K562 (cell line): ENCODE measurements at regions not wholly inside any gene's neighbourhood (a gene's known extent, or its start where the extent isn't known, plus 50 kb on each side); places are given as distances from the start of the nearest gene placed in this dataset.

Experiments used
- CAMTA2 ChIP-seq: fragments of 250-450 bp; sonication (Bioruptor Pico); conservative IDR thresholded peaks from 2 replicates; pipeline ENCODE4 v1.5.1; 2022
- FOSL1 ChIP-seq: fragments of 200-800 bp; sonication (Bioruptor generic); conservative IDR thresholded peaks from 2 replicates; pipeline ENCODE4 v1.6.1; 2016; ENCODE audit warnings: missing genetic modification characterization, missing compliant biosample characterization
- TF ChIP-seq, protein P1 (sequence below): sonication (generic); formaldehyde crosslinking; IDR thresholded peaks from 2 replicates; pipeline ENCODE4 v1.8.1; 2023; ENCODE audit warnings: mild to moderate bottlenecking, missing genetic modification reagents
- TF ChIP-seq, protein P2 (sequence below), 3 experiments: IDR thresholded peaks in 2 of 3; conservative IDR thresholded peaks in 1 of 3; 2 replicates each; pipeline ENCODE4 v1.5.1; 2011 to 2012; ENCODE audit warnings: low read length in 3 of 3, mild to moderate bottlenecking in 3 of 3, control low read depth in 2 of 3, improper control_type of control experiment in 1 of 3, inconsistent platforms in 1 of 3, low read depth in 1 of 3, mixed read lengths in 1 of 3, moderate library complexity in 1 of 3; ENCODE audit not compliant: insufficient read depth in 2 of 3

DNA sequence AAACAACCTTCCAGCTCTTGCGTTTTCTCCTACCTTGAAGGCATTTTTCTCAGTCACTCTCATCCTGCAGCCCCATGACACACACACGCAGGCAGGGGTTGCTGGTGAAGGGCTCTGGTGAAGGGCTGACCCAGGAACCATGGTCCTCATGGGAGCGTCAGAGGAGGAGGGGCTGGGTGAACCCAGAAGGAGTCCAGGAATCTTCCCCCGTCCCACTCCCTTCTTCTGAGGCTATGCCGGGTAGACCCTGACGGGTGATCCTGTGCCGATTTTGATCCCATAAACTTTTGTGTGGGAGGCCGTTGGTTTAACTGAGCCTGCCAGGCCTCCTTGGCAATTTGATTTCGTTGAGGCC lies 278.4 kb upstream of the FOXF1 start:
- TF ChIP-seq, protein P1, sequence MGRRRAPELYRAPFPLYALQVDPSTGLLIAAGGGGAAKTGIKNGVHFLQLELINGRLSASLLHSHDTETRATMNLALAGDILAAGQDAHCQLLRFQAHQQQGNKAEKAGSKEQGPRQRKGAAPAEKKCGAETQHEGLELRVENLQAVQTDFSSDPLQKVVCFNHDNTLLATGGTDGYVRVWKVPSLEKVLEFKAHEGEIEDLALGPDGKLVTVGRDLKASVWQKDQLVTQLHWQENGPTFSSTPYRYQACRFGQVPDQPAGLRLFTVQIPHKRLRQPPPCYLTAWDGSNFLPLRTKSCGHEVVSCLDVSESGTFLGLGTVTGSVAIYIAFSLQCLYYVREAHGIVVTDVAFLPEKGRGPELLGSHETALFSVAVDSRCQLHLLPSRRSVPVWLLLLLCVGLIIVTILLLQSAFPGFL (CRISPR knock-in tag): no peak
- no peak for TF ChIP-seq FOSL1 (tag)
- TF ChIP-seq, protein P2, sequence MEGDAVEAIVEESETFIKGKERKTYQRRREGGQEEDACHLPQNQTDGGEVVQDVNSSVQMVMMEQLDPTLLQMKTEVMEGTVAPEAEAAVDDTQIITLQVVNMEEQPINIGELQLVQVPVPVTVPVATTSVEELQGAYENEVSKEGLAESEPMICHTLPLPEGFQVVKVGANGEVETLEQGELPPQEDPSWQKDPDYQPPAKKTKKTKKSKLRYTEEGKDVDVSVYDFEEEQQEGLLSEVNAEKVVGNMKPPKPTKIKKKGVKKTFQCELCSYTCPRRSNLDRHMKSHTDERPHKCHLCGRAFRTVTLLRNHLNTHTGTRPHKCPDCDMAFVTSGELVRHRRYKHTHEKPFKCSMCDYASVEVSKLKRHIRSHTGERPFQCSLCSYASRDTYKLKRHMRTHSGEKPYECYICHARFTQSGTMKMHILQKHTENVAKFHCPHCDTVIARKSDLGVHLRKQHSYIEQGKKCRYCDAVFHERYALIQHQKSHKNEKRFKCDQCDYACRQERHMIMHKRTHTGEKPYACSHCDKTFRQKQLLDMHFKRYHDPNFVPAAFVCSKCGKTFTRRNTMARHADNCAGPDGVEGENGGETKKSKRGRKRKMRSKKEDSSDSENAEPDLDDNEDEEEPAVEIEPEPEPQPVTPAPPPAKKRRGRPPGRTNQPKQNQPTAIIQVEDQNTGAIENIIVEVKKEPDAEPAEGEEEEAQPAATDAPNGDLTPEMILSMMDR (IDR thresholded peaks at IDR 0.05 in 2 of 3, conservative IDR thresholded peaks at IDR 0.05 in 1 of 3; ENCODE audit: insufficient read depth in 2 of 3, low read depth in 1 of 3, low read length in 3 of 3): no peak
- no peak for TF ChIP-seq CAMTA2 (CRISPR knock-in tag)
